HG02610 (cell line): ENCODE measurements at regions not wholly inside any gene's neighbourhood (a gene's known extent, or its start where the extent isn't known, plus 50 kb on each side); places are given as distances from the start of the nearest gene placed in this dataset.

Experiments used
- ATAC-seq: cut with Tn5 transposase; IDR thresholded peaks from one replicate; pipeline ENCODE4 v1.9.1; 2021; ENCODE audit warnings: mild to moderate bottlenecking, moderate library complexity; ENCODE audit not compliant: unreplicated experiment

GRCh38 chr11:80916173-80916798 lies 1475.5 kb upstream of the TENM4 start:
- no peak for ATAC-seq

- no peak for ATAC-seq
Measured at GRCh38 chr11:80914311-80914710, 1473.5 kb upstream of the TENM4 start.

GRCh38 chr11:80911666-80912065 lies 1470.8 kb upstream of the TENM4 start:
- no peak for ATAC-seq

GRCh38 chr11:80900265-80900664 lies 1459.4 kb upstream of the TENM4 start:
- peak; percentile 52 for ATAC-seq

GRCh38 chr11:80899381-80899780 lies 1458.6 kb upstream of the TENM4 start:
- peak; percentile 74 for ATAC-seq

- no peak for ATAC-seq
Measured at GRCh38 chr11:80898910-80899309, 1458.1 kb upstream of the TENM4 start.

DNA sequence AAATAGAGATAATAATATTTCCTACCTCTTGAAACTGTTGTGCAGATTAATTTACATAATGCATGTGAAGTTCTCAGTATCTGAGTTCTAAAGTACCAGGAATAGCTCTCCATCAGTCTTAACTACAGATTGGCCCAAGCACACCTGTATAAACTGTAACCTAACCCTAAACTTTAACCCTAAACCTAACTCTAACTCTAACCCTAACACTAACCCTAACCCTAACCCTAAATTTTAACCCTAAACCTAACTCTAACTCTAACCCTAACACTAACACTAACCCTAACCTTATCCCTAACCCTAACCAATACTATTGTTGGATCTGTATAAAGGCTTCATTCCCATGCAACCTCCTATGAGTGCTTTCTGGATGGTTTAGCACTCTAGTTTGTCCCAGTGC lies 1445.9 kb upstream of the TENM4 start:
- no peak for ATAC-seq

GRCh38 chr11:80873310-80873999 lies 1432.6 kb upstream of the TENM4 start:
- ATAC-seq: no peak

DNA sequence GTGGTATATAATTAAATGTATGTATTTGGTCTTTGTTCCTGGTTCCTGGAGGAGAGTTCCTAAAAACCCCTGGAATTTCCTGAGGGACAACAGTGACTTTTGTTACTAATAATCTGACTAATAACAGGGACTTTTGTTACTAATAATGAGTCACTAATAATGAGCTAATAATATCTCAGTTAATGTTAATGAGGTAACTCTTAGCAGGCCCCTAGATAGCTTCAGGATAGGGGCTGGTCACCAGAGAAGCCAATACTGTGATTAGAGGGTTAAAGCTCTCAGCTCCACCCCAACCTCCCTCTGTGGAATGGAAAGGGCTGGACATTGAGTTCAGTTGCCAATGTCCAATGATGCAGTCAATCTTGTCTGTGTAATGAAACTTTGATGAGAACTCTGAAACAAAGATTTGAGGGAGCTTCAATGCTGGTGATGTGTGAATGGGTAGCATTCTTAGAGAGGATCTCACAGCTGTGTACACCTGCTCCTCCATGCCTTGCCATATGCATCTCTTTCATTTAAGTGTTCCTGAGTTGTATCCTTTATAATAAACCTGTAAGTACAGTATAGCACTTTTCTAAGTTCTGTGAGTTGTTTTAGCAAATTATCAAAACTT lies 1431.4 kb upstream of the TENM4 start:
- no peak for ATAC-seq

GRCh38 chr11:80868831-80869230 lies 1428.0 kb upstream of the TENM4 start:
- no peak for ATAC-seq

DNA sequence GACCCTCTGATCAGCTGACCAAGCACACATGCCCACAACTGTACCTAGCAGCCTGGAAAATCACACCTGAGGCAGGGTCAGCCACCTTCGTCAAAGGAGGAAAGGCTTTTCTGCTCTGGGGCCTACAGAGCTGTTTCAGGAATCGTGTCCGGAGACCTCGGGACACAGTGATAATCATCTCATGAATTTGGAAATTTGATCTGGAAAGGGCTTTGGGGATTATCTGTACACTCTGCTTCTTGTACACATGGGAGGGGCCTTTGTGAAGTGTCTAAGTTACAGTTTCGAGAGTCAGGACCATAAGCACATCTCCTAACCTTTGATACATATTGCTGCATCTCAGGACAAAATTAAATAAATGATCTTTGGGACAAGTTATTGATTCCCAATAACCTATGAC lies 1421.2 kb upstream of the TENM4 start:
- ATAC-seq: no peak

DNA sequence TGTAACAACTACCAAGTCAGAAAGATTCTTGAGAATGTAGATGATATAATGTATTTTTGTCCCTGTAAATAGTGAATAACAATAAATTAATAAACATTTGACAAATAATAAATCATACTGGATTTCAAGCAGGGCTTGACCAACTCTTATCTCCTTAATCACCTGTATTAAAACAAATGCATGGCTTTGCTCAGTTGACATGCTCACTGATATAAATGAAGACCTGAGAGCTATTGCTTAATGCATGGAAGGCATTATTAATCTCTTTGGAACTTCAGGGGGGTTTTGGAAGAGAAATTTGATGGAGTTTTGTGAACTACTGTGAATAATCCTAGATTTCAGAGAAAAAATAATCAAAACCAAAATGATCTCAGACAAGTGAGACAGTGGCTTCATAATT lies 1420.4 kb upstream of the TENM4 start:
- no peak for ATAC-seq

GRCh38 chr11:80860632-80861031 lies 1419.8 kb upstream of the TENM4 start:
- ATAC-seq: no peak

GRCh38 chr11:80856066-80856465 lies 1415.2 kb upstream of the TENM4 start:
- ATAC-seq: no peak

- no peak for ATAC-seq
Measured at GRCh38 chr11:80855426-80855825, 1414.6 kb upstream of the TENM4 start.

DNA sequence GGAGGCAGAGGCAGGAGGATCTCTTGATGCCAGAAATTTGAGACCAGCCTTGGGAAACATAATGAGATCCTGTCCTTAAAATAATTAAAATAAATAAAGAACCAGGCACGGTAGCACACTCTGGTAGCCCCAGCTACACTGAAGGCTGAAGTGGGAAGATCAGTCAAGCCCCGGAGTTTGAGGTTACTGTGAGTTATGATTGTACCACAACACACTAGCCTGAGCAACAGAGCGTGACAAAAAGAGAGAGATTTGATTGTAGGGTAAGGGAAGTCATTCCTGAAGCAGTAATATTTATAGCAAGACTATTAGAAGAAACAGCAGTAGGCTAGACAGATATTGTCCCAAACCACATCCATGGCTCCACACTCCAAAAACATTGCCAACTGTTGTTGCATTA lies 1408.4 kb upstream of the TENM4 start:
- ATAC-seq: peak; percentile 69

DNA sequence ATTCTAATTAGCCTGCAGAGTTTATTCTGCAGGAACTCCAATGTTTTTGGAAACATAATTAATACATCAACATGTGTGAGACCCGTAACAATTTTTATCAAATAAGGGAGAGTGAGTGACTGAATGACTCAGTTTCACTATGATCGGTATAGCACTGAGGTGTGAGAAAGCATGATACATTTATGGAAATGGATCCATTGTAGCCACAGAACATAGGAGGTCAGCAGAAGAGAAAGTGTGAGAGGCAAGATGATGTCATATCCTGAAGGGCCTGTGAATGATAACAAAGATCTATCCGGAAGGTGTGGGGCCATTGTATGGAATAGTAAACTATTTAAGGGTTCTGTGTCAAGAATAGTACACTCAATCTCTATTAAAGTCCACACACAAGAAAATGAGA lies 1406.1 kb upstream of the TENM4 start:
- peak; percentile 96 for ATAC-seq

DNA sequence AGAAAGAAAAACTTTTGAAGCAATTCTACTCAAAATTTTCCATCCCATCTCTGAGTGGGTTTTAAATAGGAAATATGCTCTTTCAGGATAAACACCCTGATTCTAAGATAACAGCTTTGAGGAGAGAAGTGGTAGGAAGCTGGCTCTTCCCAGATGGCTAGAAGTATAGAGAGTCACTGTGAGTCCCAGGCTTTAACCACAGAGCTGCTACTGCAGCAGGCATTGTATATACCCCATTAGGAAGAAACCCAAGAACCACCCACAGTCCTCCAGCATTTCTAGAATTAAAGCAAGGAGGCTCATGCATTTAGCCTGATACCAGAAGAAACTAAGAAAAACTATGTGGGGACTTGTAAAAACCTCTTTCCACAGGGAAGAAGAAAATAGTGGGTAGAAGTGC lies 1405.6 kb upstream of the TENM4 start:
- no peak for ATAC-seq

DNA sequence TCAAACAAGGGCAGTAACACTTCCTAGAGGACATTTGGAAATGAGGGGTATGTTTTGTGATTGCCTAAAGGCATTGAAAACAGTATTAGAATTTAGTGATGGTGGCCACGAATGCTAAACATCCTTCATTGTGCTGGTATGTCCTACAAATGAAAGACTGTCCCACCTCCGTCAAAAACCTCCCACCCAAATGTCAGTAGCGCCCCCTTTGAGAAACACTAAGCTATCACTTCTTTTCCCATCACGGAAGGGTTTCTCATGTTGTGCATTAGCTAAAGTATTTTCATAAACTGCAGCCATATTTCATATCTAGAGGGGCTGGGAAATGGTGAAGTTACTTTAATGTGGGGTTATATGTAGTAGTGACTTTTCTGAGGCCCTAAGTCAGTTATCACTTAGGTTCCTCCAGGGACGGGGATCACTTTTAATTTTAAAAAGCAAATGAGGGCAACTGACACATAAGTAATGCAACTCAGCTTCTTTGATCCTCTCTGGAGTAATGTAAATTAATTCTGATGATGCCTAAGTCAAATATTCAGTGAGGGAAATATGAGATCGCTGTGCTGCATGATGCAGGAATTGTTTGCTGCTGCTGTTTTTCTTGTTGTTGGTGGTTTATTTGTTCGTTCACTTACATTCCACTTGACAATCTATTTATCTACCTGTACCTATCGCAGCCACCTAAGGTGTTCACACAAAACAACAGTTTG lies 1403.4 kb upstream of the TENM4 start:
- no peak for ATAC-seq

DNA sequence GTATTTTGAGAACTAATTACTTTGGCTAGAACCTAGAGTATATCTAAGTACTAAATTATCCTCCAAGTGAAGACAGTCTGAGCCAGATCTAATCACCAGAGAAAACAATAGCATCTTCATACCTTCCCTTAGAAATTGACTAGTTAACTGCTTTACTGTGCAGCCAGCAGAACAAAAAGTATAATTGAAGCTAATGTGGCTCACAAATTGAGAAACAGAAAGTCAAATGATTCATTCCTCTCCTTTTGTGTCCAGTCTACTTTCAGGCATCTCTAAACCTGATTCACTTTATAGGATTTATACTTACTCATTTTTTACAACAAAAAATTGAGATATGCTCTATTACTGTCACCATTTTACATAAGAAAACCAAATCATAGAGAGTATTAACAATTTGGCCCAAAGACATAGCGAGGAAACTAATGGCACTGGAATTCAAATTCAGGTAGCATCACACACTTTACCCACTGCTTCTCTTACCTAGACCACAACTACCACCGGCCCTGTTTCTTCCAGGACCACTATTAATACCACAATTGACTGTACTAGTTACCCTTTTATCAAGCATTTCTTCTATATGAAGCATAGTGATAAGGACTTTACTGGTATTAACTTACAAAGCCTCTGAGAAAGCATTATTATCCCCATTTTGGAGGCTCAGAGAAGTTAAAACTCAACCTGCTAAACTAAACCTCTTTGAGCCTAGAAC lies 1402.6 kb upstream of the TENM4 start:
- peak; percentile 54 for ATAC-seq

DNA sequence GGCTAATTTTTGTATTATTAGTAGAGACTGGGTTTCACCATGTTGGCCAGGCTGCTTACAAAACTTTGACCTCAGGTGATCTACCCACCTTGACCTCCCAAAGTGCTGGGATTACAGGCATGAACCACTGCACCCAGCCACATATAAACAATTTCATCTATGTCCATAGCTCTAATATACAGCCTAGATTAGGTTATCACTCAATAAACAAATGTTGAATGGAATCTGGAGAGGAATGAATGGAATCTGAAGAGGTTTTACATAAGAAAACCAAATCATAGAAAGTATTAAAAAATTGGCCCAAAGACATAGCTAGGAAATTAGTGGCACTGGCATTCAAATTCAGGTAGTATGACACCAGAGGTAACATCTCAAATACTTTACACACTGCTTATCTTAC lies 1401.4 kb upstream of the TENM4 start:
- no peak for ATAC-seq
